CD4-positive, alpha-beta memory T cell (primary cell): ENCODE measurements at regions not wholly inside any gene's neighbourhood (a gene's known extent, or its start where the extent isn't known, plus 50 kb on each side); places are given as distances from the start of the nearest gene placed in this dataset.
"Not testable (repeated sequence)": the region's sequence is repeated elsewhere in the genome, so short reads cannot be mapped to it uniquely, and the experiment has no call there.

Source experiments
- CTCF ChIA-PET: fragments of 350-600 bp; sonication (Branson Sonifier 250); formaldehyde crosslinking; loops from one replicate; lab custom pipeline; 2021; ENCODE audit warnings: inconsistent platforms; ENCODE audit not compliant: partially characterized antibody; lab: Charles Lee
- POLR2A ChIA-PET: fragments of 350-600 bp; sonication (Branson Sonifier 250); formaldehyde crosslinking; loops from one replicate; lab custom pipeline; 2021; ENCODE audit not compliant: partially characterized antibody; lab: Charles Lee
- DNase-seq, 5 donors: peaks; one replicate each; pipeline versions ENCODE4 v3.0.0 to v3.0.0-alpha.2; 2020 to 2022; ENCODE audit warnings: mixed read lengths in 1 of 5
- H3K27ac ChIP-seq: one replicate; pipeline ENCODE4 v1.7.0; 2013; ENCODE audit warnings: low read depth, low read length
- H3K27me3 ChIP-seq: 2 replicates; pipeline ENCODE4 v1.7.0; 2013; ENCODE audit warnings: mild to moderate bottlenecking, low read length, moderate library complexity; ENCODE audit not compliant: insufficient read depth
- H3K36me3 ChIP-seq: 2 replicates; pipeline ENCODE4 v1.7.0; 2013; ENCODE audit warnings: mild to moderate bottlenecking, low read length, moderate library complexity; ENCODE audit not compliant: insufficient read depth
- H3K4me1 ChIP-seq: 2 replicates; pipeline ENCODE4 v1.7.0; 2013; ENCODE audit warnings: mild to moderate bottlenecking, low read length, moderate library complexity; ENCODE audit not compliant: insufficient read depth
- H3K4me3 ChIP-seq, 2 donors: one replicate each; pipeline ENCODE4 v1.7.0; 2013; ENCODE audit warnings: low read length in 2 of 2, mild to moderate bottlenecking in 1 of 2
- H3K9me3 ChIP-seq, 2 donors: one replicate each; pipeline ENCODE4 v1.7.0; 2013; ENCODE audit warnings: low read length in 2 of 2, control low read depth in 1 of 2; ENCODE audit not compliant: control insufficient read depth in 1 of 2
- H3K27ac Mint-ChIP-seq, 7 donors: one replicate each; pipeline ENCODE4 v1.8.0; 2020 to 2021; ENCODE audit warnings: mixed read lengths in 7 of 7, mild to moderate bottlenecking in 6 of 7, inconsistent platforms in 3 of 7, moderate library complexity in 3 of 7
- H3K27me3 Mint-ChIP-seq, 2 donors: one replicate each; pipeline ENCODE4 v1.8.0; 2020 to 2021; ENCODE audit warnings: mixed read lengths in 2 of 2
- H3K36me3 Mint-ChIP-seq, 2 donors: one replicate each; pipeline ENCODE4 v1.8.0; 2020 to 2021; ENCODE audit warnings: mixed read lengths in 2 of 2, inconsistent platforms in 1 of 2, mild to moderate bottlenecking in 1 of 2
- H3K4me1 Mint-ChIP-seq, 4 donors: one replicate each; pipeline ENCODE4 v1.8.0; 2020 to 2021; ENCODE audit warnings: mixed read lengths in 4 of 4, mild to moderate bottlenecking in 1 of 4
- H3K4me3 Mint-ChIP-seq, 8 donors: one replicate each; pipeline ENCODE4 v1.8.0; 2020 to 2021; ENCODE audit warnings: mixed read lengths in 8 of 8, mild to moderate bottlenecking in 7 of 8, moderate library complexity in 6 of 8, inconsistent platforms in 3 of 8
- H3K9me3 Mint-ChIP-seq, 8 donors: one replicate each; pipeline ENCODE4 v1.8.0; 2020 to 2021; ENCODE audit warnings: mixed read lengths in 8 of 8, mild to moderate bottlenecking in 5 of 8, inconsistent platforms in 3 of 8, moderate library complexity in 1 of 8
- intact Hi-C: fragments of 100-400 bp; cut with micrococcal nuclease; formaldehyde crosslinking; loops from one replicate; pipeline ENCODE4 v1.15.1; 2023

DNA sequence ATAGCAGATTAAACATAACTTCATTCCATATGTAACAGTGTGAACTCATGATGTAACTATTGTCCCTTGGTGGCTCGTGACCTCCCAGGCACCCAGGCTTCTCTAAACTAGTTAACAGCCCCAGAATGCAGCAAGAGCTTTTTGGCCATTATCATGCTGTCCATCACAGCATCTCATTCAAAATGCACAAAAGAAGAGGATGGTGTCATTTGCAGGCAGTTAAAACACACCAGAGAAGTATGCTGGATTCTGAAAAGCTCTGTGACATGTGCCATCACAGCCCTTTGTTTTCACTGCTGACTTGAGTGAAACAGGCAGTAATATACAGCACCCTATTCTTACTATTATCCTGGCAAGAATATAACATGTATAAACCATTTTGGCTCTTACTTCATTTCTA is 117.6 kb upstream of the CHMP2B start:
- H3K27ac ChIP-seq: no peak overlapping the region
- intact Hi-C loops: no loop called here
- H3K27me3 Mint-ChIP-seq: no peaks in the 10 kb centered on the region
- H3K36me3 Mint-ChIP-seq: no peaks in the 10 kb centered on the region
- ChIA-PET CTCF (no interaction called here), POLR2A (no interaction called here)
- H3K27me3 ChIP-seq: no peaks in the 10 kb centered on the region
- no peaks in the 10 kb centered on the region for H3K36me3 ChIP-seq
- H3K9me3 Mint-ChIP-seq: peaks cover 0 to 13% (median 2%) of the 10 kb centered on the region in 8 donors
- H3K27ac Mint-ChIP-seq: no peak overlapping the region
- DNase-seq: no peak
- H3K4me1 Mint-ChIP-seq: no peaks in the 10 kb centered on the region
- H3K9me3 ChIP-seq: no peaks in the 10 kb centered on the region
- H3K4me1 ChIP-seq: no peaks in the 10 kb centered on the region
- no peak overlapping the region for H3K4me3 ChIP-seq
- no peak overlapping the region for H3K4me3 Mint-ChIP-seq

DNA sequence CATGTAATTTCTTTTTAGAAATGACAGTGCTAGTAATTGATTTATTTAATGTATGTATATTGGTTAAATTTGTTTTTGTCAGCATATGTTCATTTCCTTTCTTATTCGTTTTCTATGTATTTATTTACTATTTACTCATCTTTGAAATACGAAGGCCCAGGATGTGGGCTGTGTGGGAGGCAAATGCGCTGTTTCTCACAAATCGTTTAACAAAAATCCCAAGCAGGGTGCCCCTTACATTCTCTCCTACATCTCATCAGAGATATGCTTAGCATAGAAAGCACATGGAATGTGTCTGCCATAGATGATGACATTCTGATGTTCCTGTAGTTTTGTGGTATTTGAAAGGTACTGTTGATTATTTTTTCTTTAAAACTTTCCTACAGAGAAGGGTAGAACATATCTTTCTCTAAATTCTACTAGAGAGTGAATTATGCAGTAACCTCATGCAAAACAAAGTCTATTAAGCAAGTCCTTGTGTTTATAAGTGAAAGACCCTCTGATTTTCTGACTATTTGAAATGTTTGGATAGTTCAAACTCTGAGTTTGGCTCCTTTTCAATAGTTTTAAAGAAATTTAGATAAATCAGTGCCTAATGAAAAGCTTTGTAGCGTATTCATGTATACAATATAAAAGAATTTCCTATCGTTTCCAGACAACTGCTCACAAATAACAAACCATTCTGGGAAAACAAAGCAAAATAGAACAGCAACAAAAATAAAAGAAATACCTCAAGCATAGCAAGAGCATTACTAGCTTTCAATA is 111.1 kb upstream of the VGLL3 start:
- peaks cover 0 to 4% (median 0%) of the 10 kb centered on the region in 8 donors for H3K9me3 Mint-ChIP-seq
- Histone ChIP-seq H3K4me1 (no peaks in the 10 kb centered on the region), H3K36me3 (no peaks in the 10 kb centered on the region), H3K9me3 (no peaks in the 10 kb centered on the region), H3K27ac (no peak overlapping the region), H3K27me3 (no peaks in the 10 kb centered on the region), H3K4me3 (no peak overlapping the region)
- ChIA-PET CTCF (no interaction called here), POLR2A (no interaction called here)
- DNase-seq: no peak
- no peaks in the 10 kb centered on the region for H3K36me3 Mint-ChIP-seq
- peaks cover 0 to 1% of the 10 kb centered on the region in 2 donors for H3K27me3 Mint-ChIP-seq
- no peak overlapping the region for H3K4me3 Mint-ChIP-seq
- no peaks in the 10 kb centered on the region for H3K4me1 Mint-ChIP-seq
- no peak overlapping the region for H3K27ac Mint-ChIP-seq
- intact Hi-C loops: no loop called here

DNA sequence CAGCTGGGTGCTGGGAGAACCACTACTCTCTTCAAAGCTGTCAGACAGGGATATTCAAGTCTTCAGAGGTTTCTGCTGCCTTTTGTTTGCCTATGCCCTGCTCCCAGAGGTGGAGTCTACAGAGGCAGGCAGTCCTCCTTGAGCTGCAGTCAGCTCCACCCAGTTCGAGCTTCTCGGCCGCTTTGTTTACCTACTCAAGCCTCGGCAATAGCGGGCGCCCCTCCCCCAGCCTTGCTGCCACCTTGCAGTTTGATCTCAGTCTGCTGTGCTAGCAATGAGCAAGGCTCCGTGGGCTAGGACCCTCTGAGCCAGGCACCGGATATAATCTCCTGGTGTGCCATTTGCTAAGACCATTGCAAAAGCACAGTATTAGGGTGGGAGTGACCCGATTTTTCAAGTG is 106.8 kb upstream of the VGLL3 start:
- H3K4me3 Mint-ChIP-seq, H3K27ac Mint-ChIP-seq, POLR2A ChIA-PET, H3K4me1 Mint-ChIP-seq, DNase-seq, H3K36me3 Mint-ChIP-seq, H3K9me3 ChIP-seq, H3K4me3 ChIP-seq, H3K27ac ChIP-seq, H3K27me3 Mint-ChIP-seq, H3K9me3 Mint-ChIP-seq, H3K36me3 ChIP-seq, intact Hi-C loops, H3K4me1 ChIP-seq, CTCF ChIA-PET, H3K27me3 ChIP-seq: not testable (repeated sequence)

- H3K9me3 ChIP-seq: no peaks in the 10 kb centered on the region
- H3K27me3 Mint-ChIP-seq: peaks cover 1 to 4% of the 10 kb centered on the region in 2 donors
- no peak for DNase-seq
- no peaks in the 10 kb centered on the region for H3K36me3 ChIP-seq
- no peaks in the 10 kb centered on the region for H3K36me3 Mint-ChIP-seq
- H3K4me1 Mint-ChIP-seq: peaks cover 0 to 10% (median 4%) of the 10 kb centered on the region in 4 donors
- H3K27me3 ChIP-seq: no peaks in the 10 kb centered on the region
- no peak overlapping the region for H3K27ac Mint-ChIP-seq
- H3K4me3 Mint-ChIP-seq: no peak overlapping the region
- ChIA-PET POLR2A (no interaction called here), CTCF (no interaction called here)
- no peak overlapping the region for H3K4me3 ChIP-seq
- intact Hi-C loops: no loop called here
- peaks cover 0 to 3% (median under 1%) of the 10 kb centered on the region in 8 donors for H3K9me3 Mint-ChIP-seq
- peaks cover 6% of the 10 kb centered on the region for H3K4me1 ChIP-seq
- H3K27ac ChIP-seq: no peak overlapping the region
Observed at GRCh38 chr3:87090631-87091030, 99.7 kb upstream of the VGLL3 start.

DNA sequence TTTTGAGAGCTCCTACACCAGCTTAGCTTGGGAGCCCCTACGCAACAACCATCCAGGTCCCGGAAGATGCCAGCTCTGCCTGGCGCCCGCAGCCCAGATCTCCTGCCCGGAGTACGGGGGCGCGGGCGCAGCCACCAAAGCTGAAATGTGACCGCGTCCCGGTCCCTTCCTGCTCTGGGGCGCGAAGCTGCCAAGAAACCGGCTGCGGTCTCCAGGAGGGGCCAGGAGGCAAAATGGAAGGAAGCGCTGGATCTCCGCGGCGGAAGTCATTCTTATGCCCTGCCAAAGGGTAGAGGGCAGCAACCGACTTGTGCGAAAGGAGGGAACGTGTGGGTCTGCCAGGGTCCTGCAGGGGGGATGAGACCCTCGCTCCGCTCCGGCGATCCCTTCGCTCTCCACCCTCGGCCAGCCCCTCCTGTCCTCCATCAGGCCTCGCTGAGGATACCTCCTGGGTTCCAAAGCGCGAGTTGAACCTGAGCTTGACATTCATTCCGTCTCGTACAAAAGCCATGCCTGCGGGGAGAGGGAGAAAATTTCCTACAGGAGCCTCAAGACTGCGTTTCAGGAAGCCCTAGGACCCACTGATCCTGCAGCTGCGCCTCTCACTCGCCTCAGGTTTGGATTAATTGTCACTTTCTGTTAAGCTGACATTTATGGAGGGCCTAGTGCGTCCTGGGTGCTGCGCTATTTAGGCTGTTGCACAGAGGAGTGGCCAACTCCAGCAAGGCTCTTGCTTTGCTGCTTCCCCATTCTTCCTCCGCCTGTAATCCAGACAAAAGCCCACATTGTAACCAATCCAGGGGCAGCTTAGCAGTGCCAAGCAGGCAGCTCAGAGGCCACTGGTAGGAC is 98.3 kb upstream of the VGLL3 start:
- Mint-ChIP-seq H3K27me3 (peaks cover 1 to 4% of the 10 kb centered on the region in 2 donors), H3K4me1 (peaks cover 0 to 10% (median 4%) of the 10 kb centered on the region in 4 donors), H3K9me3 (peaks cover 0 to 3% (median 0%) of the 10 kb centered on the region in 8 donors), H3K27ac (no peak overlapping the region), H3K36me3 (no peaks in the 10 kb centered on the region), H3K4me3 (peak overlapping the region; percentile 27 to 76 (median 60))
- Histone ChIP-seq H3K27ac (no peak overlapping the region), H3K36me3 (no peaks in the 10 kb centered on the region), H3K4me3 (no peak overlapping the region), H3K27me3 (no peaks in the 10 kb centered on the region), H3K9me3 (no peaks in the 10 kb centered on the region), H3K4me1 (peaks cover 6% of the 10 kb centered on the region)
- ChIA-PET POLR2A (no interaction called here), CTCF (interaction anchor here (1.0 kb wide), 1 partner anchor 9 kb away, joined by 3 read pairs; no protein-coding TSS in a partner anchor)
- DNase-seq: peak in 1 of 5 donors; percentile 2
- intact Hi-C loops: no loop called here

- peaks cover 1 to 4% of the 10 kb centered on the region in 2 donors for H3K27me3 Mint-ChIP-seq
- no peaks in the 10 kb centered on the region for H3K36me3 ChIP-seq
- H3K4me1 Mint-ChIP-seq: peaks cover 0 to 10% (median 4%) of the 10 kb centered on the region in 4 donors
- ChIA-PET POLR2A (no interaction called here), CTCF (interaction anchor here (1.0 kb wide), 1 partner anchor 9 kb away, joined by 3 read pairs; no protein-coding TSS in a partner anchor)
- intact Hi-C loops: no loop called here
- H3K9me3 ChIP-seq: no peaks in the 10 kb centered on the region
- no peaks in the 10 kb centered on the region for H3K36me3 Mint-ChIP-seq
- peaks cover 0 to 2% (median 0%) of the 10 kb centered on the region in 8 donors for H3K9me3 Mint-ChIP-seq
- H3K4me3 Mint-ChIP-seq: peak overlapping the region in 6 of 8 donors; percentile 22 to 76 (median 63)
- H3K27me3 ChIP-seq: no peaks in the 10 kb centered on the region
- H3K27ac Mint-ChIP-seq: no peak overlapping the region
- H3K27ac ChIP-seq: no peak overlapping the region
- no peak for DNase-seq
- H3K4me1 ChIP-seq: peaks cover 6% of the 10 kb centered on the region
- no peak overlapping the region for H3K4me3 ChIP-seq
Observed at GRCh38 chr3:87088430-87088992, 97.6 kb upstream of the VGLL3 start.

DNA sequence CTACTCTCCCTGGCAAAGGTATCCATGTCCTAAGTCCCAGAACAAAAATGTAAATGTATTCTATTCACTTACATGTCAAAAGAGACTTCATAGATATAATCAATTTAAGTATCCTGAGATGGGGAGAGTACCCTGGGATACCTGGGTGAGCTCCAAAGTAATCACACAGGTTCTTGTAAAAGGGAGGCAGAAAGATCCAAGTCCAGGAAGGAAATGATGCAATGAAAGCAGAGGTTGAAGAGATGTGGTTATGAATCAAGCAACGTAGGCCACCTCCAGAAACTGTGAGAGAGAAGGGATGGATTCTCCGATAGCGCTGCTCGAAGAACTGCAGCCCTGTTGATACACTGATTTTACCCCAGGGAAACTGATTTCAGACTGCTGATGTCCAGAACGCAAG is 93.9 kb upstream of the VGLL3 start:
- Mint-ChIP-seq H3K36me3 (no peaks in the 10 kb centered on the region), H3K27ac (no peak overlapping the region), H3K4me1 (peaks cover 0 to 7% (median 3%) of the 10 kb centered on the region in 4 donors), H3K4me3 (no peak overlapping the region), H3K27me3 (peaks cover under 1 to 3% of the 10 kb centered on the region in 2 donors), H3K9me3 (peaks cover 0 to 2% (median 0%) of the 10 kb centered on the region in 8 donors)
- ChIA-PET POLR2A (no interaction called here), CTCF (no interaction called here)
- no peaks in the 10 kb centered on the region for H3K36me3 ChIP-seq
- no peaks in the 10 kb centered on the region for H3K27me3 ChIP-seq
- H3K9me3 ChIP-seq: no peaks in the 10 kb centered on the region
- H3K4me3 ChIP-seq: no peak overlapping the region
- intact Hi-C loops: no loop called here
- H3K27ac ChIP-seq: no peak overlapping the region
- H3K4me1 ChIP-seq: peaks cover 6% of the 10 kb centered on the region
- DNase-seq: no peak
